ENCODE measurements at regions not wholly inside any gene's neighbourhood (a gene's known extent, or its start where the extent isn't known, plus 50 kb on each side); places are given as distances from the start of the nearest gene placed in this dataset.

- no TSS peak for BruUV-seq (replicated peaks)
- no peaks in the 10 kb centered on the region for H3K36me3 ChIP-seq (ENCODE audit: insufficient read depth, low read length, poor library complexity, severe bottlenecking)
- intact Hi-C loops (cut with micrococcal nuclease; ENCODE audit: unreplicated experiment): no loop called here
- no peak for DNase-seq (ENCODE audit: low spot score)
- H3K4me1 ChIP-seq (ENCODE audit: insufficient read depth, low read length, poor library complexity, severe bottlenecking): peaks cover 2% of the 10 kb centered on the region
- no peaks in the 10 kb centered on the region for H3K27me3 ChIP-seq (replicated peaks; ENCODE audit: insufficient read depth, low read depth, low read length, poor library complexity)
- no peak overlapping the region for H3K4me3 ChIP-seq (ENCODE audit: low read depth, low read length, poor library complexity, severe bottlenecking)
- ChIA-PET CTCF (no interaction called here), POLR2A (ENCODE audit: low non-redundant PET) (no interaction called here)
- no peak overlapping the region for H3K27ac ChIP-seq (ENCODE audit: low read depth, low read length, poor library complexity, severe bottlenecking)
- no peak for TF ChIP-seq EZH2 (IDR thresholded peaks at IDR 0.05; ENCODE audit: borderline replicate concordance, low read depth, low read length, poor library complexity, severe bottlenecking)
- TF ChIP-seq, protein P1, sequence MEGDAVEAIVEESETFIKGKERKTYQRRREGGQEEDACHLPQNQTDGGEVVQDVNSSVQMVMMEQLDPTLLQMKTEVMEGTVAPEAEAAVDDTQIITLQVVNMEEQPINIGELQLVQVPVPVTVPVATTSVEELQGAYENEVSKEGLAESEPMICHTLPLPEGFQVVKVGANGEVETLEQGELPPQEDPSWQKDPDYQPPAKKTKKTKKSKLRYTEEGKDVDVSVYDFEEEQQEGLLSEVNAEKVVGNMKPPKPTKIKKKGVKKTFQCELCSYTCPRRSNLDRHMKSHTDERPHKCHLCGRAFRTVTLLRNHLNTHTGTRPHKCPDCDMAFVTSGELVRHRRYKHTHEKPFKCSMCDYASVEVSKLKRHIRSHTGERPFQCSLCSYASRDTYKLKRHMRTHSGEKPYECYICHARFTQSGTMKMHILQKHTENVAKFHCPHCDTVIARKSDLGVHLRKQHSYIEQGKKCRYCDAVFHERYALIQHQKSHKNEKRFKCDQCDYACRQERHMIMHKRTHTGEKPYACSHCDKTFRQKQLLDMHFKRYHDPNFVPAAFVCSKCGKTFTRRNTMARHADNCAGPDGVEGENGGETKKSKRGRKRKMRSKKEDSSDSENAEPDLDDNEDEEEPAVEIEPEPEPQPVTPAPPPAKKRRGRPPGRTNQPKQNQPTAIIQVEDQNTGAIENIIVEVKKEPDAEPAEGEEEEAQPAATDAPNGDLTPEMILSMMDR (conservative IDR thresholded peaks at IDR 0.05; ENCODE audit: low read depth, low read length): no peak
- H3K9me3 ChIP-seq (ENCODE audit: low read depth, low read length, poor library complexity, severe bottlenecking): no peaks in the 10 kb centered on the region
Observed at GRCh38 chr18:28760299-28760698, 583.4 kb upstream of the CDH2 start.

DNA sequence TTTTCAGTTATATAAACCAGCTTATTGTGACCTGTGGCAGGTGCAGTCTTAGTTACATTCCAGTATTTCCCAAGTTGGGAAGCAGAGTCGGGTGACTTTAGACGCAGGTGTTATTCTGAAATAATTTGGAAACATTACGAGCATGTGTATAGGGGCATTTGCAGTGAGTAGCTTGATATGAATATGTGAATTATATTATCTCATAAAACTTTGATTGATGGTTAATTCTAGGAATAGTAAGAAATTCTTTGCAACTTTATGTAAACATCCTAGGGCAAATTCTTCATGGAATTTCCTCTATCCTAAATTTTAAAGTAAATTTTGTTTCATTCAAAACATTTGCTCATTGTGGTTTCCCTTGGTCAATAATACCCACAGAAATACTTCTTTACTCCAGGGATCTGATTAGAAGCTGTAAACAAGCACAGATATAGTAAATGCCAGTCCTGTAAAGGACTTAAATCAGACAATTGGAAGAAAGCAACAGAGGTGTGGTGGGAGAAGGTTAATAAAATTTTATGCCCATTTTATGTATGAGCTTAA lies 580.6 kb upstream of the CDH2 start:
- Histone ChIP-seq H3K27me3 (replicated peaks; ENCODE audit: insufficient read depth, low read depth, low read length, poor library complexity) (no peaks in the 10 kb centered on the region), H3K9me3 (ENCODE audit: low read depth, low read length, poor library complexity, severe bottlenecking) (no peaks in the 10 kb centered on the region), H3K4me1 (ENCODE audit: insufficient read depth, low read length, poor library complexity, severe bottlenecking) (no peaks in the 10 kb centered on the region), H3K27ac (ENCODE audit: low read depth, low read length, poor library complexity, severe bottlenecking) (no peak overlapping the region), H3K36me3 (ENCODE audit: insufficient read depth, low read length, poor library complexity, severe bottlenecking) (no peaks in the 10 kb centered on the region), H3K4me3 (ENCODE audit: low read depth, low read length, poor library complexity, severe bottlenecking) (no peak overlapping the region)
- intact Hi-C loops (cut with micrococcal nuclease; ENCODE audit: unreplicated experiment): no loop called here
- no TSS peak for BruUV-seq (replicated peaks)
- ChIA-PET POLR2A (ENCODE audit: low non-redundant PET) (no interaction called here), CTCF (no interaction called here)
- DNase-seq (ENCODE audit: low spot score): no peak
- TF ChIP-seq EZH2 (IDR thresholded peaks at IDR 0.05; ENCODE audit: borderline replicate concordance, low read depth, low read length, poor library complexity, severe bottlenecking): no peak
- TF ChIP-seq, protein P1 (conservative IDR thresholded peaks at IDR 0.05; ENCODE audit: low read depth, low read length): no peak

DNA sequence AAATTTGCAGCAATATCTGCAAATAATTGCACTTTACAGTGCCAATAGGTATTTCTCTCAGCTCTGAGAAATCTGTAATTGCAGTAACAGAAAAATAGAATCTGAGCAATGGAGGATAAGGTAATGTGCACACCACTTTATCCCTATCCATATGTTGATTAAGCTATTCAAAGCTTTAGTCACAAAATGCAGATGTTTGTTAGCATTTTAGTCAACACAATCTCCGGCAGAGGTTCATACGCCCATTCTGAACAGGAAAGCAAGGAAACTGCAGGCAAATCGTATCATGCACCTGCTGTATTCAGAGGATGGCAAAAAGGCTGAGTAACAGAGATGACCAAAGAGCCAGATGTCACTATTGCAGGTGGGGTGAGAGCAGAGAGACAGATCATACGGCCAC lies 566.2 kb upstream of the CDH2 start:
- POLR2A ChIA-PET (ENCODE audit: low non-redundant PET): no interaction called here
- intact Hi-C loops (cut with micrococcal nuclease; ENCODE audit: unreplicated experiment): no loop called here
- Histone ChIP-seq H3K4me1 (ENCODE audit: insufficient read depth, low read length, poor library complexity, severe bottlenecking) (no peaks in the 10 kb centered on the region), H3K27ac (ENCODE audit: low read depth, low read length, poor library complexity, severe bottlenecking) (no peak overlapping the region), H3K27me3 (replicated peaks; ENCODE audit: insufficient read depth, low read depth, low read length, poor library complexity) (no peaks in the 10 kb centered on the region), H3K9me3 (ENCODE audit: low read depth, low read length, poor library complexity, severe bottlenecking) (no peaks in the 10 kb centered on the region), H3K36me3 (ENCODE audit: insufficient read depth, low read length, poor library complexity, severe bottlenecking) (no peaks in the 10 kb centered on the region), H3K4me3 (ENCODE audit: low read depth, low read length, poor library complexity, severe bottlenecking) (no peak overlapping the region)
- CTCF ChIA-PET: no interaction called here
- TF ChIP-seq, protein P1 (conservative IDR thresholded peaks at IDR 0.05; ENCODE audit: low read depth, low read length): no peak
- TF ChIP-seq EZH2 (IDR thresholded peaks at IDR 0.05; ENCODE audit: borderline replicate concordance, low read depth, low read length, poor library complexity, severe bottlenecking): no peak
- DNase-seq (ENCODE audit: low spot score): no peak
- BruUV-seq (replicated peaks): no TSS peak

All from A673 (cell line).